ENCODE measurements at regions not wholly inside any gene's neighbourhood (a gene's known extent, or its start where the extent isn't known, plus 50 kb on each side); places are given as distances from the start of the nearest gene placed in this dataset.
A peak's percentile ranks its signal among the peaks of the same experiment; 100 is the strongest.

DNA sequence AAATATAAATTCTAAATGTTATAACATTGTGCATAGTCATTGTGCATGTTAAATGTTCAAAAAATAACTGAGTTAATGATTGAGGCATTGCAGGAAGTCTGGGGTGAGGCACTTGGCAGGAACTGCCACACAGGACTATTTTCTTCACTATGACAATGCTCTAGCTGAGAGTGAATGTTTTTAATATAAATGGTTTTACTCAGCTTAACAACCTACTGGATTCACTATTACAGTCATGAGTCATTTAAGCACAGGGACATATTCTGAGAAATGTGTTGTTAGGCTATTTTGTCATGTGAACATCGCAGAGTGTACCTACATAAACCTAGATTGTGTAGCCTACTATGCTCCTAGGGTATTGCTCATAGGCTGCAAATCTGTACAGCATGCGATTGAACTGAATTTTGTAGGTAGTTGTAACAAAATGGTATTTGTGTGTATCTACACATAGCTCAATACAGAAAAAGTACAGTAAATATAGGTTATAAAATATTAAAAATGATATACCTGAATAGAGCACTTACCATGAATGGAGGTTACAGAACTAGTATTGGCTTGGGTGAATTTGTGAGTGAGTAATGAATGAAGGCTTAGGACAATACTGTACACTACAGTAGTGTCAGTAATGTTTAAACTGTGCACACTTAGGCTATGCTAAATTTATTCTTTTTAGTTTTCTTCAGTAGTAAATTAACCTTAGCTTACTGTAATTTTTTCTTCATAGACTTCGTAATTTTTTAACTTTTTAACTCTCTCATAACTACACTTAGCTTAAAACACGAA lies 346.1 kb upstream of the PTGER4 start:
- no peak overlapping the region for H3K4me3 ChIP-seq (ENCODE audit: low read length)

DNA sequence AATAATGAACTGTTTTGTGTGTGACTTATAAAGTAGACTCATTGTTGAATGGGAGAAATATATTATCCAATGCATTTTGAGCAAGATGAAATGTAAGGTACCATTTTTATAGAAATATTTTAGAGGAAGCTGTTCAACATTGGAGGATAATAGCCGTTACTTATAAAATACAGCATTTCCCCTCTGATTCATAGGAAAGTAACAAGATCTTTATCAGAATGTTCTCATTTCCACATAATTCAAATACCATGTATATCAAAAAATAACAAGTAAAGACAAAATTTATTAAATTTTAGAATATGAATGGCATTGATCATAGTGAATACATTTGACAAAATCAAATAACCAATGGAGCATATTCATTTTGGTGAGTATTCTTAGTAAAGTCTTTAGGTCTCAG lies 346.7 kb upstream of the PTGER4 start:
- no peak for DNase-seq (ENCODE audit: low read depth)
- TF ChIP-seq, protein P1, sequence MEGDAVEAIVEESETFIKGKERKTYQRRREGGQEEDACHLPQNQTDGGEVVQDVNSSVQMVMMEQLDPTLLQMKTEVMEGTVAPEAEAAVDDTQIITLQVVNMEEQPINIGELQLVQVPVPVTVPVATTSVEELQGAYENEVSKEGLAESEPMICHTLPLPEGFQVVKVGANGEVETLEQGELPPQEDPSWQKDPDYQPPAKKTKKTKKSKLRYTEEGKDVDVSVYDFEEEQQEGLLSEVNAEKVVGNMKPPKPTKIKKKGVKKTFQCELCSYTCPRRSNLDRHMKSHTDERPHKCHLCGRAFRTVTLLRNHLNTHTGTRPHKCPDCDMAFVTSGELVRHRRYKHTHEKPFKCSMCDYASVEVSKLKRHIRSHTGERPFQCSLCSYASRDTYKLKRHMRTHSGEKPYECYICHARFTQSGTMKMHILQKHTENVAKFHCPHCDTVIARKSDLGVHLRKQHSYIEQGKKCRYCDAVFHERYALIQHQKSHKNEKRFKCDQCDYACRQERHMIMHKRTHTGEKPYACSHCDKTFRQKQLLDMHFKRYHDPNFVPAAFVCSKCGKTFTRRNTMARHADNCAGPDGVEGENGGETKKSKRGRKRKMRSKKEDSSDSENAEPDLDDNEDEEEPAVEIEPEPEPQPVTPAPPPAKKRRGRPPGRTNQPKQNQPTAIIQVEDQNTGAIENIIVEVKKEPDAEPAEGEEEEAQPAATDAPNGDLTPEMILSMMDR (conservative IDR thresholded peaks at IDR 0.05; ENCODE audit: low read length): no peak

More for the DNA sequence above, 346.1 kb upstream of the PTGER4 start:
- TF ChIP-seq, protein P1 (conservative IDR thresholded peaks at IDR 0.05; ENCODE audit: low read length): no peak
- peak; percentile 32 for DNase-seq (ENCODE audit: low read depth)

DNA sequence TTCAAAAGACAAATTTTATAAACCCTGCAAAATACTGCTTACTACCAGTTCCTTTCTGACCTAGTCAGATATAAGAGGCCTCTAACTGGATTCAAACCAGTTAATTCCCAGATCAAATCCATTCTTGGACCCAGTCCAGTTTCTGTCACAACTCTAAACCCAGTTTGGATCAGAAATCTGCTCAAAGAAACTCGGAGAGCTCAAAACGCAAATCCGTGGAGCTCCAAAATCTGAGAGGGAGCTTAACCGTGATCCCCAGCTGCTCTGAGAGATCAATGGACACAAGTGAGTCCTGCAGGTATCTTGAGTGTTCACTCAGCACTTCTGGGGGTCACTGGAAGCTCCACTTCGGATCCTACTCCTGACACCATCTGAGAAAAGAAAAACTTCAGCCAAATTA lies 348.1 kb upstream of the PTGER4 start:
- H3K4me3 ChIP-seq (ENCODE audit: low read length): no peak overlapping the region
- TF ChIP-seq, protein P1 (conservative IDR thresholded peaks at IDR 0.05; ENCODE audit: low read length): no peak
- no peak for DNase-seq (ENCODE audit: low read depth)

More for the DNA sequence above, 346.7 kb upstream of the PTGER4 start:
- no peak overlapping the region for H3K4me3 ChIP-seq (ENCODE audit: low read length)

DNA sequence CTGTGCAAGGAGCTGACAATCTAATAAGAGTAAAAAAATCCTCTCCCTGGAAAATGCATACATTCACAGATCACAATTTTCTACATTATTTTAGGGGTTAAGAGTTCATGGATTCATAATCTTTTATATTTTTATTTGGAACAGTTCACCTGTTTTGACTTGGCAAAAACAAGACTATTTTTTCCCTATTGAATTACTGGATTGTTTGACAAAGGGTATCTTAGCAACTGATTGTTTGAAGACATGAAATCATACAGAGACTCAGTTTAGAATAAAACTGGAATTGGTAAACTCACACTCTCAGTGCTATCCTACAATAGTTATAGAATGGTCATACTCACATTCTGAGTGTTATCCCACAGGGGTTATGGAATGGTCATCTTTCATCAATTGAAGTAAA lies 358.2 kb upstream of the PTGER4 start:
- no peak for DNase-seq (ENCODE audit: low read depth)
- no peak overlapping the region for H3K4me3 ChIP-seq (ENCODE audit: low read length)
- TF ChIP-seq, protein P1 (conservative IDR thresholded peaks at IDR 0.05; ENCODE audit: low read length): no peak

DNA sequence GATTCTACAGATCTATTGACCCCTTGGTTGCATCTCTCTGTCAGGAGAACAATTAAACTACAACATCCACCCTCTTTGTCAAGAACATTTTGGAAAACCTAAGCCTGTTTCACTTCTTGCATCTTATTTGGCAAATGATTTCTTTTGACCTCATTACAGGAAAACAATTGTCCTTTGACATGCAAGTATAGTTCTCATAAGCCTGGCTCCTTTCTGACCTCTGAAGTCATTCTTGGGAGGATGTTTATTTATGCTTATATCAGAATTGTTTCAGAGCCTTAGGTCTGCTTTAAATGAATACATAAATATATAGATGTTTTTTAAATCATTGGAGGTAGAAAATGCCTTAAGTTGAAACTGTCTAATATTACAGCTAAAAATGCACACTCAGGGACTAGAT lies 361.3 kb upstream of the PTGER4 start:
- DNase-seq (ENCODE audit: low read depth): no peak
- no peak overlapping the region for H3K4me3 ChIP-seq (ENCODE audit: low read length)
- TF ChIP-seq, protein P1 (conservative IDR thresholded peaks at IDR 0.05; ENCODE audit: low read length): no peak

DNA sequence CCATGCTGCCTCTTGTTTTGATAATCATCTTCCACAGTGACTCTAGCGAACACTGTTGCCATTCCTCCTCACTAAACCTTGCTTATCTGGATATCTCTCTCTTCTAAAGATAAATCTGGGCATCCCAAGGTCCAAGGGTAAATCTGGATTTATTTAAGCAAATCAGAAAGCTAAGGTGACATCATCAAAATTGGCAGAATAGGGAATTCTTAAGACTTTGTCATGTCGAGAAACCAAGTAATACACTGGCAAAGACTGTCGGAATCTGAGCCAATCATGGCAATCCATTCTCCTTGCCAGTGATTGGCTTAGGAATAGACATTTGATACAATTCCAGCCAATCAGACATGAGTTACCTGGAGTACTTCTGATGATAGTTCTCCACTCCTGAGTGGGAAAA lies 362.7 kb upstream of the PTGER4 start:
- no peak overlapping the region for H3K4me3 ChIP-seq (ENCODE audit: low read length)
- TF ChIP-seq, protein P1 (conservative IDR thresholded peaks at IDR 0.05; ENCODE audit: low read length): no peak
- DNase-seq (ENCODE audit: low read depth): peak; percentile 1

DNA sequence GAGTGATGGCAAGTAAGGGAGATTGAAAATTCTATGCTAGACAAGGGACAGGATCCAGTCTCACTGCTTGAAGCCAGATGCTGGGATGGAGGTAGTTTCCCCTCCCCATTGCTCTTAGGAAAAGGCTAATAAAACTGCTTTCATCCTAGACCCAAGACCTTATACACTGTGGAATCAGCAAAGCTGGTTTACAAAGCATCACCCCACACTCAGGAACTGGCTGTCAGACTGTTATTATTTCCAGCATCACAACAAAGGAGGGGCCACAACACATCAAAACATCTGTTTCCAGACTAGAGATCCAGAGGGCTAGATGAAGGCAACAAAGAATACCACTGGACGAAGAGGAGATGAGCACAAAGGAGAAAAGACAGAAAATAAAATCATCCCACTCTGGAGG lies 364.6 kb upstream of the PTGER4 start:
- no peak for DNase-seq (ENCODE audit: low read depth)
- TF ChIP-seq, protein P1 (conservative IDR thresholded peaks at IDR 0.05; ENCODE audit: low read length): no peak

More for the DNA sequence above, 364.6 kb upstream of the PTGER4 start:
- no peak overlapping the region for H3K4me3 ChIP-seq (ENCODE audit: low read length)
